Liver (tissue), 8 donors: ENCODE measurements at regions not wholly inside any gene's neighbourhood (a gene's known extent, or its start where the extent isn't known, plus 50 kb on each side); places are given as distances from the start of the nearest gene placed in this dataset.

Experiments
- DNase-seq: peaks from one replicate; pipeline ENCODE4 v3.0.0-alpha.2; 2017; ENCODE audit warnings: low spot score
- H3K27ac ChIP-seq, 2 donors: one replicate each; pipeline ENCODE4 v1.7.0; 2013; ENCODE audit warnings: inconsistent platforms in 2 of 2, low read length in 2 of 2, control low read depth in 1 of 2, low read depth in 1 of 2, mild to moderate bottlenecking in 1 of 2
- H3K27me3 ChIP-seq, 4 donors: one replicate each; pipeline versions ENCODE4 v1.6.1 to v1.7.0; 2013; ENCODE audit warnings: low read length in 3 of 4, inconsistent platforms in 1 of 4, mild to moderate bottlenecking in 1 of 4, moderate library complexity in 1 of 4; ENCODE audit not compliant: control insufficient read depth in 4 of 4, insufficient read depth in 4 of 4
- H3K36me3 ChIP-seq, 4 donors: one replicate each; pipeline versions ENCODE4 v1.6.1 to v1.7.0; 2013; ENCODE audit warnings: low read length in 3 of 4, mild to moderate bottlenecking in 3 of 4, low read depth in 1 of 4, moderate library complexity in 1 of 4; ENCODE audit not compliant: control insufficient read depth in 4 of 4, insufficient read depth in 3 of 4
- H3K4me1 ChIP-seq, 4 donors: one replicate each; pipeline versions ENCODE4 v1.6.1 to v1.7.0; 2013; ENCODE audit warnings: low read length in 3 of 4, mild to moderate bottlenecking in 3 of 4, moderate library complexity in 1 of 4; ENCODE audit not compliant: control insufficient read depth in 4 of 4, insufficient read depth in 4 of 4
- H3K4me3 ChIP-seq, 3 donors: one replicate each; pipeline versions ENCODE4 v1.6.1 to v1.7.0; 2013; ENCODE audit warnings: low read length in 3 of 3, control low read depth in 1 of 3, low read depth in 1 of 3, mild to moderate bottlenecking in 1 of 3
- H3K9ac ChIP-seq, 2 donors: one replicate each; pipeline ENCODE4 v1.7.0; 2013; ENCODE audit warnings: low read length in 2 of 2, mild to moderate bottlenecking in 2 of 2, moderate library complexity in 2 of 2, control low read depth in 1 of 2, low read depth in 1 of 2
- H3K9me3 ChIP-seq, 4 donors: one replicate each; pipeline versions ENCODE4 v1.6.1 to v1.7.0; 2013; ENCODE audit warnings: low read length in 3 of 4; ENCODE audit not compliant: control insufficient read depth in 4 of 4
- CTCF ChIP-seq: fragments of 150-350 bp; IDR thresholded peaks from 2 replicates; pipeline ENCODE4 v1.5.1; 2017; ENCODE audit warnings: improper control_type of control experiment, low read depth, low read length; ENCODE audit not compliant: missing input control
- EGR1 ChIP-seq, 2 donors: IDR thresholded peaks; 2 replicates each; pipeline ENCODE4 v1.6.1; 2016 to 2018; ENCODE audit warnings: antibody characterized with exemption in 2 of 2, low read depth in 2 of 2
- FOXA1 ChIP-seq: IDR thresholded peaks from 2 replicates; pipeline ENCODE4 v1.6.1; 2016; ENCODE audit warnings: antibody characterized with exemption
- FOXA2 ChIP-seq: IDR thresholded peaks from 2 replicates; pipeline ENCODE4 v1.6.1; 2016; ENCODE audit warnings: antibody characterized with exemption
- GABPA ChIP-seq, 2 donors: IDR thresholded peaks in 1 of 2; conservative IDR thresholded peaks in 1 of 2; 2 replicates each; pipeline ENCODE4 v1.6.1; 2016; ENCODE audit warnings: antibody characterized with exemption in 2 of 2, mild to moderate bottlenecking in 1 of 2, moderate library complexity in 1 of 2
- HNF4A ChIP-seq, 2 donors: conservative IDR thresholded peaks; 2 replicates each; pipeline ENCODE4 v1.6.1; 2016; ENCODE audit warnings: antibody characterized with exemption in 2 of 2, mild to moderate bottlenecking in 2 of 2
- HNF4G ChIP-seq: IDR thresholded peaks from 2 replicates; pipeline ENCODE4 v1.6.1; 2016; ENCODE audit warnings: antibody characterized with exemption
- JUND ChIP-seq, 2 donors: IDR thresholded peaks; 2 replicates each; pipeline ENCODE4 v1.6.1; 2016; ENCODE audit warnings: antibody characterized with exemption in 2 of 2
- NR2F2 ChIP-seq: IDR thresholded peaks from 2 replicates; pipeline ENCODE4 v1.6.1; 2016; ENCODE audit warnings: antibody characterized with exemption
- RAD21 ChIP-seq, 2 donors: IDR thresholded peaks; 2 replicates each; pipeline ENCODE4 v1.6.1; 2016; ENCODE audit warnings: antibody characterized with exemption in 2 of 2, mild to moderate bottlenecking in 2 of 2
- RXRA ChIP-seq, 2 donors: IDR thresholded peaks; 2 replicates each; pipeline ENCODE4 v1.6.1; 2017 to 2018; ENCODE audit warnings: antibody characterized with exemption in 2 of 2, mild to moderate bottlenecking in 1 of 2
- SP1 ChIP-seq: IDR thresholded peaks from 2 replicates; pipeline ENCODE4 v1.6.1; 2018; ENCODE audit warnings: antibody characterized with exemption, mild to moderate bottlenecking
- TAF1 ChIP-seq: conservative IDR thresholded peaks from 2 replicates; pipeline ENCODE4 v1.6.1; 2016; ENCODE audit warnings: antibody characterized with exemption, mild to moderate bottlenecking
- YY1 ChIP-seq: IDR thresholded peaks from 2 replicates; pipeline ENCODE4 v1.6.1; 2016; ENCODE audit warnings: antibody characterized with exemption, mild to moderate bottlenecking
- ZBTB33 ChIP-seq: IDR thresholded peaks from 2 replicates; pipeline ENCODE4 v1.6.1; 2016; ENCODE audit warnings: antibody characterized with exemption
- WGBS: extraction: QIAGEN DNeasy Blood & Tissue Kit; methylation state at CpG from one replicate; pipeline ENCODE4 v1.1.7; 2013; 5-methylcytosine and 5-hydroxymethylcytosine counted together
- TF ChIP-seq, protein P1 (sequence below): IDR thresholded peaks from 2 replicates; pipeline ENCODE4 v1.6.1; 2016; ENCODE audit warnings: antibody characterized with exemption
- TF ChIP-seq, protein P2 (sequence below): IDR thresholded peaks from 2 replicates; pipeline ENCODE4 v1.6.1; 2016; ENCODE audit warnings: antibody characterized with exemption
- TF ChIP-seq, protein P3 (sequence below): IDR thresholded peaks from 2 replicates; pipeline ENCODE4 v1.6.1; 2016; ENCODE audit warnings: antibody characterized with exemption, mild to moderate bottlenecking
- donor health status: healthy.
- donor health status: healthy.
- donor health status: healthy.
- donor health status: healthy.
- donor health status: healthy.

GRCh38 chr17:69908626-69909368, 166.2 kb upstream of the KCNJ16 start (continued):
- no peak for TF ChIP-seq GABPA (IDR thresholded peaks at IDR 0.05 in 1 of 2, conservative IDR thresholded peaks at IDR 0.05 in 1 of 2)

- no peak for DNase-seq
- H3K27ac ChIP-seq = no peak overlapping the region
- H3K36me3 ChIP-seq = no peaks in the 10 kb centered on the region
- TF ChIP-seq FOXA1 = no peak
- no peak for TF ChIP-seq GABPA (IDR thresholded peaks at IDR 0.05 in 1 of 2, conservative IDR thresholded peaks at IDR 0.05 in 1 of 2)
- no peak overlapping the region for H3K4me3 ChIP-seq
- H3K4me1 ChIP-seq = no peaks in the 10 kb centered on the region
- no peaks in the 10 kb centered on the region for H3K9me3 ChIP-seq
- H3K27me3 ChIP-seq = peaks cover 0 to 3% (median 0%) of the 10 kb centered on the region in 4 donors
- H3K9ac ChIP-seq = no peak overlapping the region
Observed at GRCh38 chr17:69909389-69909788, 165.6 kb upstream of the KCNJ16 start.

- H3K9me3 ChIP-seq = no peaks in the 10 kb centered on the region
- TF ChIP-seq FOXA2 (no peak), HNF4A (conservative IDR thresholded peaks at IDR 0.05) (no peak), YY1 (no peak), FOXA1 (no peak), HNF4G (no peak), CTCF (no peak), NR2F2 (no peak), RXRA (IDR thresholded peaks at IDR 0.05) (no peak), GABPA (IDR thresholded peaks at IDR 0.05 in 1 of 2, conservative IDR thresholded peaks at IDR 0.05 in 1 of 2) (no peak), RAD21 (IDR thresholded peaks at IDR 0.05) (no peak), TAF1 (no peak), ZBTB33 (no peak), EGR1 (IDR thresholded peaks at IDR 0.05; ENCODE audit: low read depth in 2 of 2) (no peak), SP1 (no peak), JUND (IDR thresholded peaks at IDR 0.05) (no peak)
- TF ChIP-seq, protein P1, sequence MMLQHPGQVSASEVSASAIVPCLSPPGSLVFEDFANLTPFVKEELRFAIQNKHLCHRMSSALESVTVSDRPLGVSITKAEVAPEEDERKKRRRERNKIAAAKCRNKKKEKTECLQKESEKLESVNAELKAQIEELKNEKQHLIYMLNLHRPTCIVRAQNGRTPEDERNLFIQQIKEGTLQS = no peak
- TF ChIP-seq, protein P2, sequence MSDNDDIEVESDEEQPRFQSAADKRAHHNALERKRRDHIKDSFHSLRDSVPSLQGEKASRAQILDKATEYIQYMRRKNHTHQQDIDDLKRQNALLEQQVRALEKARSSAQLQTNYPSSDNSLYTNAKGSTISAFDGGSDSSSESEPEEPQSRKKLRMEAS = no peak
- TF ChIP-seq, protein P3, sequence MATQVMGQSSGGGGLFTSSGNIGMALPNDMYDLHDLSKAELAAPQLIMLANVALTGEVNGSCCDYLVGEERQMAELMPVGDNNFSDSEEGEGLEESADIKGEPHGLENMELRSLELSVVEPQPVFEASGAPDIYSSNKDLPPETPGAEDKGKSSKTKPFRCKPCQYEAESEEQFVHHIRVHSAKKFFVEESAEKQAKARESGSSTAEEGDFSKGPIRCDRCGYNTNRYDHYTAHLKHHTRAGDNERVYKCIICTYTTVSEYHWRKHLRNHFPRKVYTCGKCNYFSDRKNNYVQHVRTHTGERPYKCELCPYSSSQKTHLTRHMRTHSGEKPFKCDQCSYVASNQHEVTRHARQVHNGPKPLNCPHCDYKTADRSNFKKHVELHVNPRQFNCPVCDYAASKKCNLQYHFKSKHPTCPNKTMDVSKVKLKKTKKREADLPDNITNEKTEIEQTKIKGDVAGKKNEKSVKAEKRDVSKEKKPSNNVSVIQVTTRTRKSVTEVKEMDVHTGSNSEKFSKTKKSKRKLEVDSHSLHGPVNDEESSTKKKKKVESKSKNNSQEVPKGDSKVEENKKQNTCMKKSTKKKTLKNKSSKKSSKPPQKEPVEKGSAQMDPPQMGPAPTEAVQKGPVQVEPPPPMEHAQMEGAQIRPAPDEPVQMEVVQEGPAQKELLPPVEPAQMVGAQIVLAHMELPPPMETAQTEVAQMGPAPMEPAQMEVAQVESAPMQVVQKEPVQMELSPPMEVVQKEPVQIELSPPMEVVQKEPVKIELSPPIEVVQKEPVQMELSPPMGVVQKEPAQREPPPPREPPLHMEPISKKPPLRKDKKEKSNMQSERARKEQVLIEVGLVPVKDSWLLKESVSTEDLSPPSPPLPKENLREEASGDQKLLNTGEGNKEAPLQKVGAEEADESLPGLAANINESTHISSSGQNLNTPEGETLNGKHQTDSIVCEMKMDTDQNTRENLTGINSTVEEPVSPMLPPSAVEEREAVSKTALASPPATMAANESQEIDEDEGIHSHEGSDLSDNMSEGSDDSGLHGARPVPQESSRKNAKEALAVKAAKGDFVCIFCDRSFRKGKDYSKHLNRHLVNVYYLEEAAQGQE = no peak
- no peak overlapping the region for H3K4me3 ChIP-seq
- WGBS = 84% methylated on average over 3 of the region's 3 CpGs
- no peak overlapping the region for H3K9ac ChIP-seq
- no peak overlapping the region for H3K27ac ChIP-seq
- no peaks in the 10 kb centered on the region for H3K36me3 ChIP-seq
- no peak for DNase-seq
- no peaks in the 10 kb centered on the region for H3K4me1 ChIP-seq
- peaks cover 0 to 3% (median 0%) of the 10 kb centered on the region in 4 donors for H3K27me3 ChIP-seq
Observed at GRCh38 chr17:69912805-69913204, 162.2 kb upstream of the KCNJ16 start.
